GM13976 (cell line): ENCODE measurements at regions not wholly inside any gene's neighbourhood (a gene's known extent, or its start where the extent isn't known, plus 50 kb on each side); places are given as distances from the start of the nearest gene placed in this dataset.

Source experiments
- DNase-seq: peaks from one replicate; pipeline ENCODE4 v3.0.0; 2012; ENCODE audit warnings: low spot score
- CTCF ChIP-seq: IDR thresholded peaks from 2 replicates; pipeline ENCODE4 v1.5.1; 2012; ENCODE audit warnings: borderline replicate concordance, mild to moderate bottlenecking; ENCODE audit not compliant: insufficient read depth; ENCODE audit errors: extremely low read depth, missing control alignments, control extremely low read depth
- in situ Hi-C: fragments of 300-500 bp; cut with MboI; formaldehyde crosslinking; loops from one replicate; pipeline ENCODE4 v1.12.0; 2022; ENCODE audit warnings: low sequenced_read_pairs, mixed read lengths, inconsistent platforms; ENCODE audit not compliant: unreplicated experiment

- no peak for TF ChIP-seq CTCF
- no peak for DNase-seq
- in situ Hi-C loops, result loop anchor here (10.0 kb wide), 1 partner anchor 329 kb away; no protein-coding TSS in a partner anchor
These were observed 747.8 kb upstream of the GOLIM4 start for GRCh38 chr3:168843481-168843880.

GRCh38 chr3:168839653-168840052 lies 743.9 kb upstream of the GOLIM4 start:
- DNase-seq, result no peak
- in situ Hi-C loops, result loop anchor here (10.0 kb wide), 1 partner anchor 325 kb away; no protein-coding TSS in a partner anchor
- no peak for TF ChIP-seq CTCF

- no peak for DNase-seq
- no peak for TF ChIP-seq CTCF
- in situ Hi-C loops, result no loop called here
These were observed 738.8 kb upstream of the GOLIM4 start for GRCh38 chr3:168834558-168834957.

GRCh38 chr3:168828943-168829342 lies 733.2 kb upstream of the GOLIM4 start:
- no peak for DNase-seq
- in situ Hi-C loops, result no loop called here
- TF ChIP-seq CTCF, result no peak

- in situ Hi-C loops, result no loop called here
- DNase-seq, result no peak
- no peak for TF ChIP-seq CTCF
These were observed 732.8 kb upstream of the GOLIM4 start for GRCh38 chr3:168828536-168828935.

- no peak for DNase-seq
- TF ChIP-seq CTCF, result no peak
- in situ Hi-C loops, result no loop called here
These were observed 732.3 kb upstream of the GOLIM4 start for GRCh38 chr3:168828014-168828413.

- in situ Hi-C loops, result no loop called here
- no peak for TF ChIP-seq CTCF
- DNase-seq, result no peak
These were observed 728.4 kb upstream of the GOLIM4 start for GRCh38 chr3:168824107-168824506.
